Endodermal cell (in vitro differentiated cells): ENCODE measurements at regions not wholly inside any gene's neighbourhood (a gene's known extent, or its start where the extent isn't known, plus 50 kb on each side); places are given as distances from the start of the nearest gene placed in this dataset.

ENCODE experiments used
- DNase-seq: peaks from one replicate; pipeline ENCODE4 v3.0.0-alpha.2; 2017
- H3K27ac ChIP-seq: 2 replicates; pipeline ENCODE4 v1.5.1; 2013; ENCODE audit warnings: mild to moderate bottlenecking, low read depth, low read length, moderate library complexity
- H3K27me3 ChIP-seq: 2 replicates; pipeline ENCODE4 v1.6.1; 2013; ENCODE audit warnings: mild to moderate bottlenecking, low read length, moderate library complexity; ENCODE audit not compliant: insufficient read depth, control insufficient read depth, poor library complexity, severe bottlenecking
- H3K36me3 ChIP-seq: 2 replicates; pipeline ENCODE4 v1.7.0; 2013; ENCODE audit warnings: mild to moderate bottlenecking, low read length, moderate library complexity; ENCODE audit not compliant: control insufficient read depth, insufficient read depth
- H3K4me1 ChIP-seq: one replicate; pipeline ENCODE4 v1.7.0; 2013; ENCODE audit warnings: low read length; ENCODE audit not compliant: control insufficient read depth, insufficient read depth
- H3K4me3 ChIP-seq: 2 replicates; pipeline ENCODE4 v1.5.1; 2013; ENCODE audit warnings: mild to moderate bottlenecking, low read length, moderate library complexity
- H3K9ac ChIP-seq: 2 replicates; pipeline ENCODE4 v1.6.1; 2013; ENCODE audit warnings: mild to moderate bottlenecking, low read length, moderate library complexity; ENCODE audit not compliant: poor library complexity, severe bottlenecking; ENCODE audit errors: extremely low read depth
- H3K9me3 ChIP-seq: 2 replicates; pipeline ENCODE4 v1.6.1; 2013; ENCODE audit warnings: mild to moderate bottlenecking, low read length, moderate library complexity; ENCODE audit not compliant: control insufficient read depth
- H3K27ac Mint-ChIP-seq: 2 replicates; pipeline ENCODE4 v1.8.0; 2020; ENCODE audit warnings: mixed read lengths
- H3K27me3 Mint-ChIP-seq: 2 replicates; pipeline ENCODE4 v1.8.0; 2021; ENCODE audit warnings: mild to moderate bottlenecking, mixed read lengths; ENCODE audit not compliant: insufficient read depth
- H3K36me3 Mint-ChIP-seq: 2 replicates; pipeline ENCODE4 v1.8.0; 2020; ENCODE audit warnings: low read depth, mixed read lengths
- H3K4me1 Mint-ChIP-seq: 2 replicates; pipeline ENCODE4 v1.8.0; 2020; ENCODE audit warnings: mixed read lengths
- H3K4me3 Mint-ChIP-seq: 2 replicates; pipeline ENCODE4 v1.8.0; 2020; ENCODE audit warnings: mild to moderate bottlenecking, moderate library complexity, mixed read lengths
- H3K9me3 Mint-ChIP-seq: 2 replicates; pipeline ENCODE4 v1.8.0; 2020; ENCODE audit warnings: mild to moderate bottlenecking, mixed read lengths
- CTCF ChIP-seq: fragments of 200-600 bp; sonication (generic); conservative IDR thresholded peaks from 2 replicates; pipeline ENCODE4 v1.5.0; 2021; ENCODE audit warnings: antibody characterized with exemption, mild to moderate bottlenecking
- WGBS, 2 experiments: methylation state at CpG; one replicate each; pipeline versions ENCODE4 v1.1.5 to v1.1.7; 2013; ENCODE audit warnings: missing lambda C conversion rate in 2 of 2, mixed read lengths in 1 of 2; ENCODE audit not compliant: insufficient coverage in 1 of 2, insufficient read length in 1 of 2; 5-methylcytosine and 5-hydroxymethylcytosine counted together

- Histone ChIP-seq H3K9me3 (no peaks in the 10 kb centered on the region), H3K27ac (no peak overlapping the region), H3K4me1 (no peaks in the 10 kb centered on the region), H3K27me3 (no peaks in the 10 kb centered on the region), H3K4me3 (no peak overlapping the region), H3K9ac (no peak overlapping the region), H3K36me3 (no peaks in the 10 kb centered on the region)
- Mint-ChIP-seq H3K9me3 (no peaks in the 10 kb centered on the region), H3K4me3 (no peak overlapping the region), H3K27me3 (no peaks in the 10 kb centered on the region), H3K36me3 (no peaks in the 10 kb centered on the region), H3K27ac (no peak overlapping the region), H3K4me1 (no peaks in the 10 kb centered on the region)
- DNase-seq, result no peak
- no peak for TF ChIP-seq CTCF
- WGBS, 2 experiments, result 50 to 78% methylated on average over 1 to 4 of the region's 4 CpGs
Measured at GRCh38 chr15:25954398-25954797, 91.3 kb upstream of the ATP10A start.

- no peaks in the 10 kb centered on the region for H3K36me3 Mint-ChIP-seq
Measured at GRCh38 chr15:25950014-25950413, 86.9 kb upstream of the ATP10A start.

GRCh38 chr15:25947323-25948314, 84.5 kb upstream of the ATP10A start:
- 48 to 60% methylated on average over 1 to 4 of the region's 5 CpGs for WGBS, 2 experiments
- no peaks in the 10 kb centered on the region for H3K36me3 ChIP-seq
- no peaks in the 10 kb centered on the region for H3K36me3 Mint-ChIP-seq
- H3K9me3 ChIP-seq, result no peaks in the 10 kb centered on the region
- H3K27ac Mint-ChIP-seq, result no peak overlapping the region
- TF ChIP-seq CTCF, result peak; percentile 60
- H3K4me1 Mint-ChIP-seq, result peaks cover 2% of the 10 kb centered on the region
- H3K9ac ChIP-seq, result no peak overlapping the region
- no peaks in the 10 kb centered on the region for H3K27me3 ChIP-seq
- peak overlapping the region; percentile 61 for H3K27ac ChIP-seq
- H3K27me3 Mint-ChIP-seq, result no peaks in the 10 kb centered on the region
- H3K9me3 Mint-ChIP-seq, result peaks cover 4% of the 10 kb centered on the region
- H3K4me3 Mint-ChIP-seq, result no peak overlapping the region
- DNase-seq, result peak; percentile 86
- no peak overlapping the region for H3K4me3 ChIP-seq
- no peaks in the 10 kb centered on the region for H3K4me1 ChIP-seq

More at GRCh38 chr15:25950014-25950413, 86.9 kb upstream of the ATP10A start:
- H3K27ac ChIP-seq, result no peak overlapping the region
- TF ChIP-seq CTCF, result no peak
- no peaks in the 10 kb centered on the region for H3K9me3 Mint-ChIP-seq
- H3K9me3 ChIP-seq, result no peaks in the 10 kb centered on the region
- no peak overlapping the region for H3K27ac Mint-ChIP-seq
- no peaks in the 10 kb centered on the region for H3K36me3 ChIP-seq
- DNase-seq, result no peak
- no peak overlapping the region for H3K4me3 ChIP-seq
- peaks cover 2% of the 10 kb centered on the region for H3K4me1 Mint-ChIP-seq
- H3K27me3 Mint-ChIP-seq, result no peaks in the 10 kb centered on the region
- no peak overlapping the region for H3K9ac ChIP-seq
- WGBS, 2 experiments, result 93 to 100% methylated on average over 2 of the region's 2 CpGs
- H3K4me3 Mint-ChIP-seq, result no peak overlapping the region
- H3K4me1 ChIP-seq, result no peaks in the 10 kb centered on the region
- no peaks in the 10 kb centered on the region for H3K27me3 ChIP-seq
